ENCODE measurements at regions not wholly inside any gene's neighbourhood (a gene's known extent, or its start where the extent isn't known, plus 50 kb on each side); places are given as distances from the start of the nearest gene placed in this dataset.

- intact Hi-C loops (cut with micrococcal nuclease) = no loop called here
Observed at GRCh38 chr17:70259400-70259799, 90.1 kb downstream of the KCNJ2 start.

DNA sequence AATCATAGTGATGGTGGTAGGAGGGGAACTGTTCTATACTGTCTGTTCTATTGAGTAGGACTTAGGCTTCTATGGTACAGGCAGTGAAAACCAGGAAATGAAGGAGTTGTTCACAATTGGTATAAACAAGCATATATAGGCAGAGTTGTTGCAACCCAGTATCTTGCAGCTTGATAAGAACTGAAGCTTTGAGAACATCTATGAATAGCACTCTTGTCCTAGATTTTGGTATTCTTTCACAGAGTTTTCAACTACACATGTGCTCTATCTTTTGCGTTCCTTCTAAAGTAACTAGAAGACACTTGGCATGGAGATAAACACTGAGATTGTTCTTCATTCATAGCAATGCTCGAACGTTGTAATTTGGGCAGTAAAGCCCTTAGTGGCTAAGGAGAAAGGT lies 91.8 kb downstream of the KCNJ2 start:
- H3K27ac Mint-ChIP-seq (ENCODE audit: low read depth, unreplicated experiment) = no peak overlapping the region
- BruUV-seq (replicated peaks) = no TSS peak
- ChIA-PET POLR2A (interaction anchor here (0.6 kb wide), 1 partner anchor 103 kb away, joined by 3 read pairs; no protein-coding TSS in a partner anchor), CTCF (interaction anchor here (0.6 kb wide), 1 partner anchor 130 kb away, joined by 3 read pairs; no protein-coding TSS in a partner anchor)
- intact Hi-C loops (cut with micrococcal nuclease) = no loop called here
- no peaks in the 10 kb centered on the region for H3K36me3 Mint-ChIP-seq (ENCODE audit: insufficient read depth, unreplicated experiment)
- no peaks in the 10 kb centered on the region for H3K27me3 Mint-ChIP-seq (ENCODE audit: insufficient read depth, unreplicated experiment)
- TF ChIP-seq, protein P1, sequence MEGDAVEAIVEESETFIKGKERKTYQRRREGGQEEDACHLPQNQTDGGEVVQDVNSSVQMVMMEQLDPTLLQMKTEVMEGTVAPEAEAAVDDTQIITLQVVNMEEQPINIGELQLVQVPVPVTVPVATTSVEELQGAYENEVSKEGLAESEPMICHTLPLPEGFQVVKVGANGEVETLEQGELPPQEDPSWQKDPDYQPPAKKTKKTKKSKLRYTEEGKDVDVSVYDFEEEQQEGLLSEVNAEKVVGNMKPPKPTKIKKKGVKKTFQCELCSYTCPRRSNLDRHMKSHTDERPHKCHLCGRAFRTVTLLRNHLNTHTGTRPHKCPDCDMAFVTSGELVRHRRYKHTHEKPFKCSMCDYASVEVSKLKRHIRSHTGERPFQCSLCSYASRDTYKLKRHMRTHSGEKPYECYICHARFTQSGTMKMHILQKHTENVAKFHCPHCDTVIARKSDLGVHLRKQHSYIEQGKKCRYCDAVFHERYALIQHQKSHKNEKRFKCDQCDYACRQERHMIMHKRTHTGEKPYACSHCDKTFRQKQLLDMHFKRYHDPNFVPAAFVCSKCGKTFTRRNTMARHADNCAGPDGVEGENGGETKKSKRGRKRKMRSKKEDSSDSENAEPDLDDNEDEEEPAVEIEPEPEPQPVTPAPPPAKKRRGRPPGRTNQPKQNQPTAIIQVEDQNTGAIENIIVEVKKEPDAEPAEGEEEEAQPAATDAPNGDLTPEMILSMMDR (IDR thresholded peaks at IDR 0.05; ENCODE audit: unreplicated experiment) = no peak
- H3K4me1 Mint-ChIP-seq (ENCODE audit: insufficient read depth, unreplicated experiment) = no peaks in the 10 kb centered on the region
- H3K9me3 Mint-ChIP-seq (ENCODE audit: unreplicated experiment) = no peaks in the 10 kb centered on the region
- no peak overlapping the region for H3K4me3 Mint-ChIP-seq (ENCODE audit: unreplicated experiment)
- no peak for DNase-seq (ENCODE audit: unreplicated experiment)

More at GRCh38 chr17:70259400-70259799, 90.1 kb downstream of the KCNJ2 start:
- POLR2A ChIA-PET = interaction anchor here (0.6 to 1.6 kb wide), 2 partner anchors 11 to 43 kb away, joined by 3 to 4 read pairs; no protein-coding TSS in a partner anchor
- H3K4me1 Mint-ChIP-seq (ENCODE audit: insufficient read depth, unreplicated experiment) = no peaks in the 10 kb centered on the region
- TF ChIP-seq, protein P1 (IDR thresholded peaks at IDR 0.05; ENCODE audit: unreplicated experiment) = no peak
- no peak for DNase-seq (ENCODE audit: unreplicated experiment)
- H3K36me3 Mint-ChIP-seq (ENCODE audit: insufficient read depth, unreplicated experiment) = no peaks in the 10 kb centered on the region
- no TSS peak for BruUV-seq (replicated peaks)
- H3K4me3 Mint-ChIP-seq (ENCODE audit: unreplicated experiment) = no peak overlapping the region
- no peak overlapping the region for H3K27ac Mint-ChIP-seq (ENCODE audit: low read depth, unreplicated experiment)
- no peaks in the 10 kb centered on the region for H3K27me3 Mint-ChIP-seq (ENCODE audit: insufficient read depth, unreplicated experiment)
- CTCF ChIA-PET = no interaction called here
- H3K9me3 Mint-ChIP-seq (ENCODE audit: unreplicated experiment) = no peaks in the 10 kb centered on the region

- Mint-ChIP-seq H3K27ac (ENCODE audit: low read depth, unreplicated experiment) (no peak overlapping the region), H3K9me3 (ENCODE audit: unreplicated experiment) (no peaks in the 10 kb centered on the region), H3K27me3 (ENCODE audit: insufficient read depth, unreplicated experiment) (no peaks in the 10 kb centered on the region), H3K4me1 (ENCODE audit: insufficient read depth, unreplicated experiment) (peaks cover 2% of the 10 kb centered on the region), H3K4me3 (ENCODE audit: unreplicated experiment) (no peak overlapping the region), H3K36me3 (ENCODE audit: insufficient read depth, unreplicated experiment) (no peaks in the 10 kb centered on the region)
- DNase-seq (ENCODE audit: unreplicated experiment) = no peak
- intact Hi-C loops (cut with micrococcal nuclease) = no loop called here
- TF ChIP-seq, protein P1 (IDR thresholded peaks at IDR 0.05; ENCODE audit: unreplicated experiment) = no peak
- ChIA-PET CTCF (no interaction called here), POLR2A (interaction anchor here (0.5 kb wide), 1 partner anchor 8 kb away, joined by 4 read pairs; no protein-coding TSS in a partner anchor)
- BruUV-seq (replicated peaks) = no TSS peak
Observed at GRCh38 chr17:70265471-70265870, 96.1 kb downstream of the KCNJ2 start.

DNA sequence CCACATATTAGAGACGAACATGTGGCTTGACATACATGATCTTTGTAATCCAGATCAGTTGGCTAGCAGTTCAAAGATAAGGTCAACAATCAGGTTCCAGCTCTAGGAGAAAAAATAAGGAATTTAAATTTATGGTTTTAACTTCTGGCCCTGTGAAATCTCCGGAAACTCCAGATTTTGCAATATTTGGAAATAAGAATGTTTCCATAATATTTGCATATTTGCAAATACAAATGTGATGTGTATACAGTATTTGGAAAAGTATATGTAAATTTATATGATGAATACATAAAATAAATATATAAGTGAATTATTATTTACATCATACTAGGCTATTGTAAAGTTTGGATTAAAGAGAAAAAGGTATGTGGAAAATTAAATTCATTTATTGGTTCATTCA lies 97.1 kb downstream of the KCNJ2 start:
- Mint-ChIP-seq H3K4me1 (ENCODE audit: insufficient read depth, unreplicated experiment) (peaks cover 9% of the 10 kb centered on the region), H3K36me3 (ENCODE audit: insufficient read depth, unreplicated experiment) (peaks cover 4% of the 10 kb centered on the region), H3K9me3 (ENCODE audit: unreplicated experiment) (no peaks in the 10 kb centered on the region), H3K27ac (ENCODE audit: low read depth, unreplicated experiment) (no peak overlapping the region), H3K27me3 (ENCODE audit: insufficient read depth, unreplicated experiment) (no peaks in the 10 kb centered on the region), H3K4me3 (ENCODE audit: unreplicated experiment) (no peak overlapping the region)
- TF ChIP-seq, protein P1 (IDR thresholded peaks at IDR 0.05; ENCODE audit: unreplicated experiment) = no peak
- intact Hi-C loops (cut with micrococcal nuclease) = no loop called here
- ChIA-PET POLR2A (no interaction called here), CTCF (no interaction called here)
- BruUV-seq (replicated peaks) = no TSS peak
- DNase-seq (ENCODE audit: unreplicated experiment) = no peak

Measured in MCF 10A (cell line).